ENCODE measurements at regions not wholly inside any gene's neighbourhood (a gene's known extent, or its start where the extent isn't known, plus 50 kb on each side); places are given as distances from the start of the nearest gene placed in this dataset.

DNA sequence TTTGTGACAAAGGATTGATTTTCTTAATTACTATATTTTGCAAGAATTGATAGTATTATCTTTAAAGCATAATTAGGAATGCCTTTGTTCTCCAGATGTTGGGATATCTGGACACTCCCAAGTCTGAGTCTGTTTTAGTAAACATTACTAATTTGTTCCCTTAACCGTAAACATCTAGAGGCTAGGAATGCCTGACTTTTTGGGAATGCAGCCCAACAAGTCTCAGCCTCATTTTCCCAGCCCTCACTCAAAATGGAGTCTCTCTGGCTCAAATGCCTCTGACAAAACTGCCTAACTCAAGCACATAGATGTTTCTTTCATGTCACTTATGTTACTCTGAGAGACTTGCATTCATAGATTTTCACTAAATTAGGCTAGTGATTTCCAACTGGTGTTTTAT is 297.0 kb upstream of the CLNK start:
- TF ChIP-seq, protein P1, sequence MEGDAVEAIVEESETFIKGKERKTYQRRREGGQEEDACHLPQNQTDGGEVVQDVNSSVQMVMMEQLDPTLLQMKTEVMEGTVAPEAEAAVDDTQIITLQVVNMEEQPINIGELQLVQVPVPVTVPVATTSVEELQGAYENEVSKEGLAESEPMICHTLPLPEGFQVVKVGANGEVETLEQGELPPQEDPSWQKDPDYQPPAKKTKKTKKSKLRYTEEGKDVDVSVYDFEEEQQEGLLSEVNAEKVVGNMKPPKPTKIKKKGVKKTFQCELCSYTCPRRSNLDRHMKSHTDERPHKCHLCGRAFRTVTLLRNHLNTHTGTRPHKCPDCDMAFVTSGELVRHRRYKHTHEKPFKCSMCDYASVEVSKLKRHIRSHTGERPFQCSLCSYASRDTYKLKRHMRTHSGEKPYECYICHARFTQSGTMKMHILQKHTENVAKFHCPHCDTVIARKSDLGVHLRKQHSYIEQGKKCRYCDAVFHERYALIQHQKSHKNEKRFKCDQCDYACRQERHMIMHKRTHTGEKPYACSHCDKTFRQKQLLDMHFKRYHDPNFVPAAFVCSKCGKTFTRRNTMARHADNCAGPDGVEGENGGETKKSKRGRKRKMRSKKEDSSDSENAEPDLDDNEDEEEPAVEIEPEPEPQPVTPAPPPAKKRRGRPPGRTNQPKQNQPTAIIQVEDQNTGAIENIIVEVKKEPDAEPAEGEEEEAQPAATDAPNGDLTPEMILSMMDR (IDR thresholded peaks at IDR 0.05) = no peak
- TF ChIP-seq POLR2A (IDR thresholded peaks at IDR 0.05) = no peak
